GM23248 (cell line): ENCODE measurements at regions not wholly inside any gene's neighbourhood (a gene's known extent, or its start where the extent isn't known, plus 50 kb on each side); places are given as distances from the start of the nearest gene placed in this dataset.
A peak's percentile ranks its signal among the peaks of the same experiment; 100 is the strongest.

Source experiments
- DNase-seq: peaks from one replicate; pipeline ENCODE4 v3.0.0-alpha.2; 2015
- H2AFZ ChIP-seq: fragments of 200-600 bp; sonication (generic); 2 replicates; pipeline ENCODE4 v1.6.1; 2016; ENCODE audit warnings: antibody characterized with exemption
- H3F3A ChIP-seq: fragments of 200-600 bp; sonication (generic); 2 replicates; pipeline ENCODE4 v1.6.1; 2016; ENCODE audit warnings: mild to moderate bottlenecking, antibody characterized with exemption, mixed run types; ENCODE audit not compliant: insufficient read depth
- H3K27ac ChIP-seq: fragments of 200-600 bp; sonication (generic); 2 replicates; pipeline ENCODE4 v1.5.1; 2016; ENCODE audit warnings: mild to moderate bottlenecking
- H3K27me3 ChIP-seq: fragments of 200-600 bp; sonication (generic); replicated peaks from 2 replicates; pipeline ENCODE4 v1.6.1; 2016; ENCODE audit warnings: mild to moderate bottlenecking; ENCODE audit not compliant: insufficient read depth
- H3K36me3 ChIP-seq: fragments of 200-600 bp; sonication (generic); 2 replicates; pipeline ENCODE4 v1.6.1; 2016; ENCODE audit warnings: low read depth, mild to moderate bottlenecking
- H3K4me1 ChIP-seq: fragments of 200-600 bp; sonication (generic); 2 replicates; pipeline ENCODE4 v1.6.1; 2016; ENCODE audit warnings: mild to moderate bottlenecking; ENCODE audit not compliant: insufficient read depth
- H3K4me2 ChIP-seq: fragments of 200-600 bp; sonication (generic); one replicate; pipeline ENCODE4 v1.6.1; 2016; ENCODE audit warnings: mild to moderate bottlenecking; ENCODE audit not compliant: unreplicated experiment
- H3K4me3 ChIP-seq: fragments of 200-600 bp; sonication (generic); 2 replicates; pipeline ENCODE4 v1.5.1; 2016; ENCODE audit warnings: mild to moderate bottlenecking
- H3K79me2 ChIP-seq: fragments of 200-600 bp; sonication (generic); 2 replicates; pipeline ENCODE4 v1.6.1; 2016; ENCODE audit warnings: mild to moderate bottlenecking; ENCODE audit not compliant: insufficient read depth
- H3K9ac ChIP-seq: fragments of 200-600 bp; sonication (generic); 2 replicates; pipeline ENCODE4 v1.6.1; 2016; ENCODE audit warnings: mild to moderate bottlenecking
- H3K9me2 ChIP-seq: fragments of 200-600 bp; sonication (generic); 2 replicates; pipeline ENCODE4 v1.6.1; 2016; ENCODE audit warnings: mixed run types, mild to moderate bottlenecking, moderate library complexity; ENCODE audit not compliant: insufficient read depth
- H3K9me3 ChIP-seq: fragments of 200-600 bp; sonication (generic); one replicate; pipeline ENCODE4 v1.6.1; 2017; ENCODE audit warnings: low read depth
- H4K20me1 ChIP-seq: fragments of 200-600 bp; sonication (generic); 2 replicates; pipeline ENCODE4 v1.6.0; 2016; ENCODE audit not compliant: insufficient read depth
- EZH2 ChIP-seq: fragments of 200-600 bp; sonication (generic); IDR thresholded peaks from 2 replicates; pipeline ENCODE4 v1.6.1; 2018; ENCODE audit warnings: antibody characterized with exemption, mild to moderate bottlenecking; ENCODE audit not compliant: insufficient read depth, poor library complexity, severe bottlenecking
- EZH2phosphoT487 ChIP-seq: fragments of 200-600 bp; sonication (generic); IDR thresholded peaks from 2 replicates; pipeline ENCODE4 v1.6.1; 2018; ENCODE audit warnings: antibody characterized with exemption, moderate library complexity, mild to moderate bottlenecking, low read depth; ENCODE audit not compliant: insufficient read depth
- WGBS, 2 experiments: methylation state at CpG; one replicate each; pipeline ENCODE4 v1.1.6; 2015 to 2017; ENCODE audit warnings: low lambda C conversion rate in 2 of 2, low coverage in 1 of 2; ENCODE audit errors: missing lambda C conversion rate in 2 of 2; 5-methylcytosine and 5-hydroxymethylcytosine counted together
- in situ Hi-C: fragments of 300-500 bp; cut with MboI; formaldehyde crosslinking; loops from 2 replicates; pipeline ENCODE4 v1.15.0; 2020

DNA sequence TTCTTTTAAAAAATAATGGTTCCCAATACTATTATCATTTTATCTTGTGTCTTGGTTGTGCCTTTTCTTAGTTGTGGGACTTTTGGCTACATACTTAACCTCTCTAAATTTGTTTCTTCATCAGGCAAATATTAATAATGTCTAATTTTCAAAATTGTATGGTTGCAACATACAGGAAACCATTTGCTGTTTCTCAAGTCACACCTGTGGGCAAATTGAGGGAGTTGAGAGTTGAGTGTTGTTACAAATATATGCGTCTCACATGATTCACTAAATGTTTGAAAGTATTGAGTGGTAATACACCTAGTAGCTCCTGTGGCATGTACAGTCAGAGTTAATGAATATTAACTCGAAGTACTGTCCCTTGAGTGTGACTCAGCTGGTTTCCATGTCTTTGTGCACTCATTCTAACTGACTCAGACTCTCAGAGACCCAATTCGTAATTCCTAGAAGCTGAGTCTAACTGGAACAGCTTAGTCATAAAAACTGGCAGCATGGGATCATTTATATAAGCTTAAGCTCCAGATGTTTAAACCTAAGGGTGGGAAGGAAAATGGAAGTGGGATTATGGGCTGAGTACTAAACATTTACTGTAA is 802.4 kb downstream of the TRIML1 start:
- Histone ChIP-seq H3K4me3 (no peak overlapping the region), H3K9me2 (no peaks in the 10 kb centered on the region), H3F3A (no peaks in the 10 kb centered on the region), H2AFZ (no peak overlapping the region), H3K36me3 (no peaks in the 10 kb centered on the region), H3K4me2 (no peak overlapping the region), H3K27ac (peak overlapping the region; percentile 49), H3K9ac (no peak overlapping the region), H4K20me1 (no peaks in the 10 kb centered on the region), H3K27me3 (no peaks in the 10 kb centered on the region), H3K4me1 (peaks cover 5% of the 10 kb centered on the region; the same call in 1 of the 2 replicates), H3K79me2 (no peaks in the 10 kb centered on the region), H3K9me3 (peaks cover 5% of the 10 kb centered on the region)
- in situ Hi-C loops, result no loop called here
- TF ChIP-seq EZH2 (no peak), EZH2phosphoT487 (no peak)
- DNase-seq, result peak; percentile 82
- 8 to 9% methylated on average over 3 of the region's 3 CpGs for WGBS, 2 experiments

GRCh38 chr4:188942606-188943005 is 803.4 kb downstream of the TRIML1 start:
- Histone ChIP-seq H3K36me3 (no peaks in the 10 kb centered on the region), H2AFZ (no peak overlapping the region), H3K4me1 (peaks cover 5% of the 10 kb centered on the region; the same call in 1 of the 2 replicates), H3K4me2 (no peak overlapping the region), H3K9ac (no peak overlapping the region), H3F3A (no peaks in the 10 kb centered on the region), H3K27ac (peak overlapping the region; percentile 49; the same call in 1 of the 2 replicates), H4K20me1 (no peaks in the 10 kb centered on the region), H3K4me3 (no peak overlapping the region), H3K9me2 (no peaks in the 10 kb centered on the region), H3K79me2 (no peaks in the 10 kb centered on the region), H3K27me3 (no peaks in the 10 kb centered on the region), H3K9me3 (peaks cover 4% of the 10 kb centered on the region)
- in situ Hi-C loops, result no loop called here
- WGBS, 2 experiments, result 23 to 41% methylated on average over 3 of the region's 3 CpGs
- no peak for TF ChIP-seq EZH2phosphoT487
- TF ChIP-seq EZH2, result no peak
- no peak for DNase-seq

- no peaks in the 10 kb centered on the region for H3K79me2 ChIP-seq
- in situ Hi-C loops, result no loop called here
- H3K27me3 ChIP-seq, result no peaks in the 10 kb centered on the region
- no peaks in the 10 kb centered on the region for H4K20me1 ChIP-seq
- H3K36me3 ChIP-seq, result no peaks in the 10 kb centered on the region
- H2AFZ ChIP-seq, result no peak overlapping the region
- no peaks in the 10 kb centered on the region for H3K9me2 ChIP-seq
- no peak overlapping the region for H3K4me2 ChIP-seq
- no peak overlapping the region for H3K4me3 ChIP-seq
- no peaks in the 10 kb centered on the region for H3K4me1 ChIP-seq
- H3F3A ChIP-seq, result no peaks in the 10 kb centered on the region
- no peak for DNase-seq
- TF ChIP-seq EZH2phosphoT487 (no peak), EZH2 (no peak)
- no peak overlapping the region for H3K27ac ChIP-seq
- H3K9me3 ChIP-seq, result no peaks in the 10 kb centered on the region
- WGBS, 2 experiments, result 17 to 30% methylated on average over 4 of the region's 4 CpGs
- no peak overlapping the region for H3K9ac ChIP-seq
Observed at GRCh38 chr4:188949596-188949995, 810.4 kb downstream of the TRIML1 start.

DNA sequence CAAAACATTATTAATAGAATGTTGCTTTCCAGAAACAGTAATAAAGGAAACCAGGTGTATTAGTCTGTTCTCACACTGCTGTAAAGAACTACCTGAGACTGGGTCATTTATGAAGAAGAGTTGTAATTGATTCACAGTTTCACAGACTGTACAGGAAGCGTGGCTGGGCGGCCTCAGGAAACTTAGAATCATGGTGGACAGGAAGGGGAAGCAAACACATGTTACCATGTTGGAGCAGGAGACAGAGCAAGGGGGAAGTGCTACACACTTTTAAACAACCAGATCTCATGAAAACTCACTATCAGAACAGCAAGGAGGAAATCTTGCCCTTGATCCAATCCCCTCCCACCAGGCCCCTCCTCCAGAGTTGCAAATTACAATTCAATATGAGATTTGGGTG is 815.8 kb downstream of the TRIML1 start:
- Histone ChIP-seq H3K27ac (no peak overlapping the region), H3K36me3 (no peaks in the 10 kb centered on the region), H3K9me3 (no peaks in the 10 kb centered on the region), H3K4me3 (no peak overlapping the region), H4K20me1 (no peaks in the 10 kb centered on the region), H3K9me2 (no peaks in the 10 kb centered on the region), H3K79me2 (no peaks in the 10 kb centered on the region), H2AFZ (no peak overlapping the region), H3F3A (no peaks in the 10 kb centered on the region), H3K9ac (no peak overlapping the region), H3K27me3 (no peaks in the 10 kb centered on the region), H3K4me1 (no peaks in the 10 kb centered on the region), H3K4me2 (no peak overlapping the region)
- TF ChIP-seq EZH2 (no peak), EZH2phosphoT487 (no peak)
- 22 to 45% methylated on average over 2 of the region's 2 CpGs for WGBS, 2 experiments
- in situ Hi-C loops, result no loop called here
- DNase-seq, result no peak

- no peaks in the 10 kb centered on the region for H3K79me2 ChIP-seq
- no peak overlapping the region for H3K27ac ChIP-seq
- H3K36me3 ChIP-seq, result no peaks in the 10 kb centered on the region
- H3K4me1 ChIP-seq, result no peaks in the 10 kb centered on the region
- H3K4me3 ChIP-seq, result no peak overlapping the region
- H2AFZ ChIP-seq, result no peak overlapping the region
- H4K20me1 ChIP-seq, result no peaks in the 10 kb centered on the region
- H3K4me2 ChIP-seq, result no peak overlapping the region
- 36 to 40% methylated on average over 4 of the region's 4 CpGs for WGBS, 2 experiments
- no peaks in the 10 kb centered on the region for H3K9me2 ChIP-seq
- DNase-seq, result no peak
- in situ Hi-C loops, result no loop called here
- H3K27me3 ChIP-seq, result no peaks in the 10 kb centered on the region
- TF ChIP-seq EZH2phosphoT487 (no peak), EZH2 (no peak)
- H3K9ac ChIP-seq, result no peak overlapping the region
- no peaks in the 10 kb centered on the region for H3F3A ChIP-seq
- no peaks in the 10 kb centered on the region for H3K9me3 ChIP-seq
Observed at GRCh38 chr4:188956566-188956965, 817.3 kb downstream of the TRIML1 start.
